GM12878 (cell line): ENCODE measurements at regions not wholly inside any gene's neighbourhood (a gene's known extent, or its start where the extent isn't known, plus 50 kb on each side); places are given as distances from the start of the nearest gene placed in this dataset.

Experiments used
- ATAC-seq: fragments of 200-7000 bp; cut with Tn5 transposase; 3 replicates; pipeline ENCODE4 v1.9.1; 2020; ENCODE audit warnings: mild to moderate bottlenecking, moderate library complexity
- BruUV-seq: library from RNA; stranded (reverse); fragments of 400-500 nt; replicated peaks from 2 replicates; lab custom pipeline; 2021; lab: Mats Ljungman, UMichigan
- CTCF ChIA-PET: fragments of 300-600 bp; sonication (Branson Sonifier 250); formaldehyde crosslinking; extraction: SDS; loops from one replicate; lab custom pipeline; 2021; ENCODE audit warnings: inconsistent platforms; lab: Yijun Ruan, JAX
- POLR2A ChIA-PET: fragments of 350-600 bp; formaldehyde crosslinking; extraction: SDS; loops from one replicate; lab custom pipeline; 2021; ENCODE audit warnings: inconsistent platforms; lab: Charles Lee
- RAD21 ChIA-PET: fragments of 300-600 bp; sonication (Branson Sonifier 250); formaldehyde crosslinking; loops from one replicate; lab custom pipeline; 2023; ENCODE audit warnings: antibody characterized with exemption; ENCODE audit not compliant: unreplicated experiment; lab: Charles Lee
- SMC1A ChIA-PET: fragments of 300-600 bp; sonication (Branson Sonifier 250); formaldehyde crosslinking; loops from one replicate; lab custom pipeline; 2023; ENCODE audit not compliant: unreplicated experiment, uncharacterized antibody; lab: Charles Lee
- DNase-seq: peaks from one replicate; pipeline ENCODE4 v3.0.0-alpha.2; 2011; ENCODE audit warnings: low read depth, low spot score
- FAIRE-seq: peaks from 3 replicates; lab custom pipeline; 2011; peaks lifted over from hg19 to GRCh38; lab: Jason Lieb, UNC
- H2AFZ ChIP-seq: 2 replicates; pipeline ENCODE4 v1.6.0; 2011; ENCODE audit warnings: low read depth, low read length, control low read depth; ENCODE audit not compliant: control insufficient read depth
- H3K27ac ChIP-seq: 2 replicates; pipeline ENCODE4 v1.5.1; 2011; ENCODE audit warnings: control low read depth; ENCODE audit not compliant: control insufficient read depth, insufficient read depth
- H3K27me3 ChIP-seq, 2 experiments: replicated peaks in 1 of 2; 2 replicates each; pipeline versions ENCODE4 v1.6.0 to v1.6.1; 2011; ENCODE audit warnings: low read length in 1 of 2; ENCODE audit not compliant: control insufficient read depth in 2 of 2, insufficient read depth in 2 of 2
- H3K36me3 ChIP-seq, 2 experiments: 2 replicates each; pipeline ENCODE4 v1.5.1; 2011; ENCODE audit warnings: low read length in 1 of 2; ENCODE audit not compliant: control insufficient read depth in 2 of 2, insufficient read depth in 2 of 2
- H3K4me1 ChIP-seq: 2 replicates; pipeline ENCODE4 v1.6.1; 2011; ENCODE audit warnings: mild to moderate bottlenecking, low read length, moderate library complexity, mixed read lengths; ENCODE audit not compliant: control insufficient read depth, insufficient read depth
- H3K4me2 ChIP-seq: 2 replicates; pipeline ENCODE4 v1.6.0; 2011; ENCODE audit warnings: control low read depth; ENCODE audit not compliant: control insufficient read depth, insufficient read depth
- H3K4me3 ChIP-seq: fragments of 200-600 bp; sonication (generic); 2 replicates; pipeline ENCODE4 v1.5.1; 2016
- H3K79me2 ChIP-seq: 2 replicates; pipeline ENCODE4 v1.6.0; 2011; ENCODE audit warnings: low read length; ENCODE audit not compliant: control insufficient read depth, insufficient read depth
- H3K9ac ChIP-seq: 2 replicates; pipeline ENCODE4 v1.8.0; 2011; ENCODE audit warnings: low read length, control low read depth, mixed read lengths; ENCODE audit not compliant: control insufficient read depth, insufficient read depth
- H3K9me3 ChIP-seq: replicated peaks from 3 replicates; pipeline ENCODE4 v1.5.1; 2011; ENCODE audit warnings: mild to moderate bottlenecking, low read length; ENCODE audit not compliant: control insufficient read depth, insufficient read depth
- H4K20me1 ChIP-seq: 2 replicates; pipeline ENCODE4 v1.6.0; 2011; ENCODE audit not compliant: control insufficient read depth, insufficient read depth
- BHLHE40 ChIP-seq, 2 experiments: fragments of 450-650 bp in 1 of 2; IDR thresholded peaks; 2 replicates each; pipeline ENCODE4 v1.6.1; 2011 to 2017; ENCODE audit warnings: low read depth in 2 of 2, borderline replicate concordance in 1 of 2, improper control_type of control experiment in 1 of 2, low read length in 1 of 2, mild to moderate bottlenecking in 1 of 2
- BRCA1 ChIP-seq: IDR thresholded peaks from 2 replicates; pipeline ENCODE4 v1.6.1; 2011; ENCODE audit warnings: low read depth, low read length, improper control_type of control experiment
- EZH2 ChIP-seq: IDR thresholded peaks from 2 replicates; pipeline ENCODE4 v1.6.1; 2012; ENCODE audit warnings: low read depth, mild to moderate bottlenecking, control low read depth, inconsistent platforms, low read length, borderline replicate concordance; ENCODE audit not compliant: control insufficient read depth
- GATAD2B ChIP-seq: fragments of 450-650 bp; conservative IDR thresholded peaks from 2 replicates; pipeline ENCODE4 v1.6.1; 2017; ENCODE audit warnings: low read depth, mild to moderate bottlenecking, moderate library complexity
- NKRF ChIP-seq: fragments of 450-650 bp; conservative IDR thresholded peaks from 2 replicates; pipeline ENCODE4 v1.6.1; 2017; ENCODE audit warnings: mild to moderate bottlenecking, moderate library complexity
- SREBF2 ChIP-seq: IDR thresholded peaks from 2 replicates; pipeline ENCODE4 v1.6.1; 2012; ENCODE audit warnings: mild to moderate bottlenecking, low read length
- WGBS: methylation state at CpG from one replicate; pipeline ENCODE4 v1.1.6; 2016; ENCODE audit warnings: low lambda C conversion rate; ENCODE audit not compliant: insufficient replicate concordance, insufficient coverage; ENCODE audit errors: missing lambda C conversion rate; 5-methylcytosine and 5-hydroxymethylcytosine counted together
- in situ Hi-C: fragments of 300-500 bp; cut with MboI; formaldehyde crosslinking; loops from 9 replicates; pipeline ENCODE4 v1.14.3; 2018; ENCODE audit warnings: mixed read lengths
- intact Hi-C: fragments of 100-400 bp; cut with micrococcal nuclease; formaldehyde crosslinking; loops from one replicate; pipeline ENCODE4 v1.14.2; 2022; ENCODE audit not compliant: unreplicated experiment
- TF ChIP-seq, protein P1 (sequence below), 3 experiments: IDR thresholded peaks in 2 of 3; conservative IDR thresholded peaks in 1 of 3; 2 replicates each; pipeline ENCODE4 v1.5.1; 2011; ENCODE audit warnings: low read depth in 3 of 3, low read length in 3 of 3, mild to moderate bottlenecking in 3 of 3, control low read depth in 2 of 3, moderate library complexity in 2 of 3, inconsistent platforms in 1 of 3, mixed read lengths in 1 of 3; ENCODE audit not compliant: control insufficient read depth in 2 of 3, insufficient read depth in 1 of 3; ENCODE audit errors: extremely low read depth in 1 of 3
- TF ChIP-seq, protein P2 (sequence below): fragments of 150-350 bp; IDR thresholded peaks from 2 replicates; pipeline ENCODE4 v1.6.1; 2016; ENCODE audit warnings: low read depth, low read length
- TF ChIP-seq, protein P3 (sequence below): fragments of 450-650 bp; IDR thresholded peaks from 2 replicates; pipeline ENCODE4 v1.6.1; 2014; ENCODE audit warnings: mild to moderate bottlenecking
- TF ChIP-seq, protein P4 (sequence below): IDR thresholded peaks from 2 replicates; pipeline ENCODE4 v1.6.1; 2012; ENCODE audit warnings: low read length, inconsistent platforms

DNA sequence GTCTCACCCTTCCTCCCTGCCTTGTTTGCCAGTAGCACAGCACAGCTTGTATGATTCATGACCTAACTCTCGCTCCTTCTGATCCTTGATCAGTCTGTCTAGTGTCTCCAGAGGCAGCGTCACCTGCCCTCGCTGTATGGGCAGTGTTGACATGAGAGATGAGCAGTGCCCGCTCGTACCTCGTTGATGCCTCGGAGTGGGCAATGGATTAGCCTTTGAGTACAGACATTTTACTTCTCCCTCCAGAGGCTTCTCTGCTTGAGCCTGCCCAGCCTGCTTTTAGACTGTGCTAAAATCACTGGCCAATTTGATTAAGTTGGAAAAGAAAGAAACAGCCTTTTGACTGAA, 569.0 kb downstream of the NTRK3 start (continued):
- no peak for TF ChIP-seq NKRF
- TF ChIP-seq, all 136 proteins: peak for 0

DNA sequence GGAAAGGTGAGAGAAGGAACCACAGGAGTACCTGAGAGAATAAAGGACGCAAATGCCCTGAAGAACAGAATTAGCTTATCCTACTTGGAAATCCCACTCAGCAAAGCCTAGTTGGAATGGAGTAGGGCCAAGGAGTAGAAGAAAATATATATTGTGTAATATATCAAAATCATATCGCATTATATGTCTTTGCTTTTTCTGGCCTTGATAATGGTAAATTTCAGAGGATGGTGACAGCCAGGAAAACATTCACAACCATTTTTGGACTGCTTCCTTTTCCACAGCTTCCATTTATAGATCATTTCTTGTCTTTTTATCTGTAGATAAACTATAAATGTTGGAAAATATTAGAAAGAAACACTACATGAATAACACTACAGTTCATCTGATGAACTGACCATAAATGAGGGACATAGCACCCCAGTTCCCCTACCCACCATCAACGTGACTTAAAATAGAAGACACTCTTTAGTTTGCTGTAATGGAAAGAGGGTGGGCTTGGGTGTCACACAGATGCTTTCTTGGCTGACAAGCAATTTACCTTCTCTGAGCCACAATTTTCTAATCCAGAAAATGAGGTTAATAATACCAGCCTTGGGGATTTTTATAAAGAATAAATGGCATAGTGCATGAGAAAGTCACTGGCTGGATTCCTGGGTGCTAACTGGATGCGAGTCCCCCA, 569.6 kb downstream of the NTRK3 start:
- ATAC-seq (no peak), FAIRE-seq (no peak), DNase-seq (no peak)
- intact Hi-C loops (no loop called here), in situ Hi-C loops (no loop called here)
- no peaks in the 10 kb centered on the region for H3K36me3 ChIP-seq
- no peak overlapping the region for H3K27ac ChIP-seq
- no peak overlapping the region for H3K4me2 ChIP-seq
- H3K9ac ChIP-seq: no peak overlapping the region
- H3K27me3 ChIP-seq: no peaks in the 10 kb centered on the region
- H2AFZ ChIP-seq: no peak overlapping the region
- H3K4me3 ChIP-seq: no peak overlapping the region
- ChIA-PET RAD21 (no interaction called here), POLR2A (no interaction called here), SMC1A (no interaction called here), CTCF (no interaction called here)
- H4K20me1 ChIP-seq: no peaks in the 10 kb centered on the region
- H3K79me2 ChIP-seq: no peaks in the 10 kb centered on the region
- H3K4me1 ChIP-seq: no peaks in the 10 kb centered on the region
- BruUV-seq: no TSS peak
- WGBS: 40% methylated on average over 4 of the region's 4 CpGs
- H3K9me3 ChIP-seq: no peaks in the 10 kb centered on the region
- TF ChIP-seq, protein P1, sequence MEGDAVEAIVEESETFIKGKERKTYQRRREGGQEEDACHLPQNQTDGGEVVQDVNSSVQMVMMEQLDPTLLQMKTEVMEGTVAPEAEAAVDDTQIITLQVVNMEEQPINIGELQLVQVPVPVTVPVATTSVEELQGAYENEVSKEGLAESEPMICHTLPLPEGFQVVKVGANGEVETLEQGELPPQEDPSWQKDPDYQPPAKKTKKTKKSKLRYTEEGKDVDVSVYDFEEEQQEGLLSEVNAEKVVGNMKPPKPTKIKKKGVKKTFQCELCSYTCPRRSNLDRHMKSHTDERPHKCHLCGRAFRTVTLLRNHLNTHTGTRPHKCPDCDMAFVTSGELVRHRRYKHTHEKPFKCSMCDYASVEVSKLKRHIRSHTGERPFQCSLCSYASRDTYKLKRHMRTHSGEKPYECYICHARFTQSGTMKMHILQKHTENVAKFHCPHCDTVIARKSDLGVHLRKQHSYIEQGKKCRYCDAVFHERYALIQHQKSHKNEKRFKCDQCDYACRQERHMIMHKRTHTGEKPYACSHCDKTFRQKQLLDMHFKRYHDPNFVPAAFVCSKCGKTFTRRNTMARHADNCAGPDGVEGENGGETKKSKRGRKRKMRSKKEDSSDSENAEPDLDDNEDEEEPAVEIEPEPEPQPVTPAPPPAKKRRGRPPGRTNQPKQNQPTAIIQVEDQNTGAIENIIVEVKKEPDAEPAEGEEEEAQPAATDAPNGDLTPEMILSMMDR (IDR thresholded peaks at IDR 0.05 in 2 of 3, conservative IDR thresholded peaks at IDR 0.05 in 1 of 3; ENCODE audit: control insufficient read depth in 2 of 3, extremely low read depth in 1 of 3, insufficient read depth in 1 of 3, low read depth in 3 of 3, low read length in 3 of 3): no peak
- TF ChIP-seq BHLHE40 (IDR thresholded peaks at IDR 0.05; ENCODE audit: borderline replicate concordance in 1 of 2, low read depth in 2 of 2, low read length in 1 of 2) (no peak), GATAD2B (no peak), SREBF2 (no peak), BRCA1 (no peak), EZH2 (no peak)
- TF ChIP-seq, protein P2, sequence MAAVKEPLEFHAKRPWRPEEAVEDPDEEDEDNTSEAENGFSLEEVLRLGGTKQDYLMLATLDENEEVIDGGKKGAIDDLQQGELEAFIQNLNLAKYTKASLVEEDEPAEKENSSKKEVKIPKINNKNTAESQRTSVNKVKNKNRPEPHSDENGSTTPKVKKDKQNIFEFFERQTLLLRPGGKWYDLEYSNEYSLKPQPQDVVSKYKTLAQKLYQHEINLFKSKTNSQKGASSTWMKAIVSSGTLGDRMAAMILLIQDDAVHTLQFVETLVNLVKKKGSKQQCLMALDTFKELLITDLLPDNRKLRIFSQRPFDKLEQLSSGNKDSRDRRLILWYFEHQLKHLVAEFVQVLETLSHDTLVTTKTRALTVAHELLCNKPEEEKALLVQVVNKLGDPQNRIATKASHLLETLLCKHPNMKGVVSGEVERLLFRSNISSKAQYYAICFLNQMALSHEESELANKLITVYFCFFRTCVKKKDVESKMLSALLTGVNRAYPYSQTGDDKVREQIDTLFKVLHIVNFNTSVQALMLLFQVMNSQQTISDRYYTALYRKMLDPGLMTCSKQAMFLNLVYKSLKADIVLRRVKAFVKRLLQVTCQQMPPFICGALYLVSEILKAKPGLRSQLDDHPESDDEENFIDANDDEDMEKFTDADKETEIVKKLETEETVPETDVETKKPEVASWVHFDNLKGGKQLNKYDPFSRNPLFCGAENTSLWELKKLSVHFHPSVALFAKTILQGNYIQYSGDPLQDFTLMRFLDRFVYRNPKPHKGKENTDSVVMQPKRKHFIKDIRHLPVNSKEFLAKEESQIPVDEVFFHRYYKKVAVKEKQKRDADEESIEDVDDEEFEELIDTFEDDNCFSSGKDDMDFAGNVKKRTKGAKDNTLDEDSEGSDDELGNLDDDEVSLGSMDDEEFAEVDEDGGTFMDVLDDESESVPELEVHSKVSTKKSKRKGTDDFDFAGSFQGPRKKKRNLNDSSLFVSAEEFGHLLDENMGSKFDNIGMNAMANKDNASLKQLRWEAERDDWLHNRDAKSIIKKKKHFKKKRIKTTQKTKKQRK: no peak
- TF ChIP-seq, protein P3, sequence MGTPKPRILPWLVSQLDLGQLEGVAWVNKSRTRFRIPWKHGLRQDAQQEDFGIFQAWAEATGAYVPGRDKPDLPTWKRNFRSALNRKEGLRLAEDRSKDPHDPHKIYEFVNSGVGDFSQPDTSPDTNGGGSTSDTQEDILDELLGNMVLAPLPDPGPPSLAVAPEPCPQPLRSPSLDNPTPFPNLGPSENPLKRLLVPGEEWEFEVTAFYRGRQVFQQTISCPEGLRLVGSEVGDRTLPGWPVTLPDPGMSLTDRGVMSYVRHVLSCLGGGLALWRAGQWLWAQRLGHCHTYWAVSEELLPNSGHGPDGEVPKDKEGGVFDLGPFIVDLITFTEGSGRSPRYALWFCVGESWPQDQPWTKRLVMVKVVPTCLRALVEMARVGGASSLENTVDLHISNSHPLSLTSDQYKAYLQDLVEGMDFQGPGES: no peak
- TF ChIP-seq, protein P4, sequence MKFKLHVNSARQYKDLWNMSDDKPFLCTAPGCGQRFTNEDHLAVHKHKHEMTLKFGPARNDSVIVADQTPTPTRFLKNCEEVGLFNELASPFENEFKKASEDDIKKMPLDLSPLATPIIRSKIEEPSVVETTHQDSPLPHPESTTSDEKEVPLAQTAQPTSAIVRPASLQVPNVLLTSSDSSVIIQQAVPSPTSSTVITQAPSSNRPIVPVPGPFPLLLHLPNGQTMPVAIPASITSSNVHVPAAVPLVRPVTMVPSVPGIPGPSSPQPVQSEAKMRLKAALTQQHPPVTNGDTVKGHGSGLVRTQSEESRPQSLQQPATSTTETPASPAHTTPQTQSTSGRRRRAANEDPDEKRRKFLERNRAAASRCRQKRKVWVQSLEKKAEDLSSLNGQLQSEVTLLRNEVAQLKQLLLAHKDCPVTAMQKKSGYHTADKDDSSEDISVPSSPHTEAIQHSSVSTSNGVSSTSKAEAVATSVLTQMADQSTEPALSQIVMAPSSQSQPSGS: no peak
